PC-3 (cell line): ENCODE measurements at regions not wholly inside any gene's neighbourhood (a gene's known extent, or its start where the extent isn't known, plus 50 kb on each side); places are given as distances from the start of the nearest gene placed in this dataset.

Experiments
- ATAC-seq: fragments of 200-7000 bp; cut with Tn5 transposase; 2 replicates; pipeline ENCODE4 v1.9.1; 2020; ENCODE audit warnings: mild to moderate bottlenecking, moderate library complexity
- BruUV-seq: library from RNA; stranded (reverse); fragments of 400-500 nt; replicated peaks from 2 replicates; lab custom pipeline; 2021; lab: Mats Ljungman, UMichigan
- CTCF ChIA-PET: fragments of 300-600 bp; sonication (Branson Sonifier 250); formaldehyde crosslinking; loops from one replicate; lab custom pipeline; 2022; ENCODE audit warnings: antibody characterized with exemption; lab: Charles Lee
- POLR2A ChIA-PET: fragments of 300-600 bp; sonication (Branson Sonifier 250); formaldehyde crosslinking; loops from one replicate; lab custom pipeline; 2022; ENCODE audit warnings: antibody characterized with exemption; ENCODE audit not compliant: unreplicated experiment; lab: Charles Lee
- DNase-seq: peaks from one replicate; pipeline ENCODE4 v3.0.0-alpha.2; 2015
- H2AFZ ChIP-seq: fragments of 300-600 bp; sonication (generic); 2 replicates; pipeline ENCODE4 v1.6.0; 2016; ENCODE audit warnings: antibody characterized with exemption, low read length
- H3F3A ChIP-seq: fragments of 300-600 bp; sonication (generic); one replicate; pipeline ENCODE4 v1.6.0; 2017; ENCODE audit warnings: antibody characterized with exemption, low read length, control low read depth, mild to moderate bottlenecking; ENCODE audit not compliant: unreplicated experiment
- H3K27ac ChIP-seq: fragments of 300-600 bp; sonication (generic); 2 replicates; pipeline ENCODE4 v1.5.1; 2016; ENCODE audit warnings: mild to moderate bottlenecking, low read length
- H3K27me3 ChIP-seq: fragments of 300-600 bp; sonication (generic); 2 replicates; pipeline ENCODE4 v1.6.1; 2016; ENCODE audit warnings: low read length, mixed read lengths
- H3K36me3 ChIP-seq: fragments of 300-600 bp; sonication (generic); 2 replicates; pipeline ENCODE4 v1.6.1; 2016; ENCODE audit warnings: low read depth, mixed run types, low read length, mixed read lengths
- H3K4me1 ChIP-seq: fragments of 300-600 bp; sonication (generic); 2 replicates; pipeline ENCODE4 v1.5.1; 2016; ENCODE audit warnings: low read length; ENCODE audit not compliant: insufficient read depth
- H3K4me2 ChIP-seq: fragments of 300-600 bp; sonication (generic); 2 replicates; pipeline ENCODE4 v1.6.0; 2016; ENCODE audit warnings: low read length
- H3K4me3 ChIP-seq: fragments of 300-600 bp; sonication (generic); 2 replicates; pipeline ENCODE4 v1.5.1; 2016; ENCODE audit warnings: mild to moderate bottlenecking, low read length, mixed read lengths
- H3K79me2 ChIP-seq: fragments of 300-600 bp; sonication (generic); 2 replicates; pipeline ENCODE4 v1.6.1; 2017; ENCODE audit warnings: low read length, mixed read lengths
- H3K9ac ChIP-seq: fragments of 300-600 bp; sonication (generic); 2 replicates; pipeline ENCODE4 v1.6.0; 2016; ENCODE audit warnings: mild to moderate bottlenecking, low read length
- H3K9me2 ChIP-seq: fragments of 300-600 bp; sonication (generic); replicated peaks from 2 replicates; pipeline ENCODE4 v1.6.1; 2016; ENCODE audit warnings: mixed run types, low read length, mixed read lengths
- H3K9me3 ChIP-seq: fragments of 300-600 bp; sonication (generic); 2 replicates; pipeline ENCODE4 v1.6.1; 2016; ENCODE audit warnings: low read length, mixed read lengths
- H4K20me1 ChIP-seq: fragments of 300-600 bp; sonication (generic); 2 replicates; pipeline ENCODE4 v1.6.1; 2016; ENCODE audit warnings: low read length, mixed read lengths
- EZH2 ChIP-seq: fragments of 300-600 bp; sonication (generic); IDR thresholded peaks from one replicate; pipeline ENCODE4 v1.6.1; 2017; ENCODE audit warnings: antibody characterized with exemption, mild to moderate bottlenecking, low read length; ENCODE audit not compliant: unreplicated experiment
- EZH2phosphoT487 ChIP-seq: fragments of 300-600 bp; sonication (generic); IDR thresholded peaks from 2 replicates; pipeline ENCODE4 v1.6.1; 2018; ENCODE audit warnings: mild to moderate bottlenecking, antibody characterized with exemption, low read length, borderline replicate concordance
- intact Hi-C: fragments of 100-400 bp; cut with micrococcal nuclease; formaldehyde crosslinking; loops from 2 replicates; pipeline ENCODE4 v1.9.0; 2023
- TF ChIP-seq, protein P1 (sequence below): fragments of 300-600 bp; sonication (generic); conservative IDR thresholded peaks from 2 replicates; pipeline ENCODE4 v1.5.1; 2017; ENCODE audit warnings: antibody characterized with exemption, low read depth, mild to moderate bottlenecking, low read length

DNA sequence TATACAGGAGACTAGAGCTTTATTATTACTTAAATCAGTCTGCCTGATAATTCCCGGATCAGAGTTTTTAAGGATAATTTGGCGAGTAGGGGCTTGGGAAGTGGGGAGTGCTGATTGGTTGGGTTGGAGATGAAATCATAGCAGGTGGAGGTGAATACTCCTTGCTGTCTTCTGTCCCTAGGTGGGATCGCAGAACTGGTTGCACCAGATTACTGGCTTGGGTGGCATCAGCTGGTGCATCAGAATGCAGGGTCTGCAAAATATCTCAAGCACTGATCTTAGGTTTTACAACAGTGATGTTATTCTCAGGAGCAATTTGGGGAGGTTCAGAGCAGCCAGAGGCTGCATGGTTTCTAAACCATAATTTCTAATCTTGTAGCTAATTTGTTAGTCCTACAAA is 68.1 kb downstream of the KIF4B start:
- no peaks in the 10 kb centered on the region for H3K9me2 ChIP-seq
- H3K79me2 ChIP-seq = no peaks in the 10 kb centered on the region
- H4K20me1 ChIP-seq = no peaks in the 10 kb centered on the region
- no peak overlapping the region for H2AFZ ChIP-seq
- BruUV-seq = no TSS peak
- ATAC-seq (no peak), DNase-seq (no peak)
- H3K9ac ChIP-seq = no peak overlapping the region
- H3K9me3 ChIP-seq = no peaks in the 10 kb centered on the region
- H3K27me3 ChIP-seq = 0 out of 2 replicates have a peak, but pooled peaks cover 4% of the 10 kb centered on the region
- H3K4me2 ChIP-seq = no peak overlapping the region
- no peak overlapping the region for H3K4me3 ChIP-seq
- TF ChIP-seq EZH2phosphoT487 = no peak
- TF ChIP-seq, protein P1, sequence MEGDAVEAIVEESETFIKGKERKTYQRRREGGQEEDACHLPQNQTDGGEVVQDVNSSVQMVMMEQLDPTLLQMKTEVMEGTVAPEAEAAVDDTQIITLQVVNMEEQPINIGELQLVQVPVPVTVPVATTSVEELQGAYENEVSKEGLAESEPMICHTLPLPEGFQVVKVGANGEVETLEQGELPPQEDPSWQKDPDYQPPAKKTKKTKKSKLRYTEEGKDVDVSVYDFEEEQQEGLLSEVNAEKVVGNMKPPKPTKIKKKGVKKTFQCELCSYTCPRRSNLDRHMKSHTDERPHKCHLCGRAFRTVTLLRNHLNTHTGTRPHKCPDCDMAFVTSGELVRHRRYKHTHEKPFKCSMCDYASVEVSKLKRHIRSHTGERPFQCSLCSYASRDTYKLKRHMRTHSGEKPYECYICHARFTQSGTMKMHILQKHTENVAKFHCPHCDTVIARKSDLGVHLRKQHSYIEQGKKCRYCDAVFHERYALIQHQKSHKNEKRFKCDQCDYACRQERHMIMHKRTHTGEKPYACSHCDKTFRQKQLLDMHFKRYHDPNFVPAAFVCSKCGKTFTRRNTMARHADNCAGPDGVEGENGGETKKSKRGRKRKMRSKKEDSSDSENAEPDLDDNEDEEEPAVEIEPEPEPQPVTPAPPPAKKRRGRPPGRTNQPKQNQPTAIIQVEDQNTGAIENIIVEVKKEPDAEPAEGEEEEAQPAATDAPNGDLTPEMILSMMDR = no peak
- TF ChIP-seq EZH2 = no peak
- no peak overlapping the region for H3K27ac ChIP-seq
- no peaks in the 10 kb centered on the region for H3K36me3 ChIP-seq
- intact Hi-C loops = no loop called here
- no peaks in the 10 kb centered on the region for H3K4me1 ChIP-seq
- ChIA-PET POLR2A (no interaction called here), CTCF (no interaction called here)
- H3F3A ChIP-seq = no peaks in the 10 kb centered on the region

DNA sequence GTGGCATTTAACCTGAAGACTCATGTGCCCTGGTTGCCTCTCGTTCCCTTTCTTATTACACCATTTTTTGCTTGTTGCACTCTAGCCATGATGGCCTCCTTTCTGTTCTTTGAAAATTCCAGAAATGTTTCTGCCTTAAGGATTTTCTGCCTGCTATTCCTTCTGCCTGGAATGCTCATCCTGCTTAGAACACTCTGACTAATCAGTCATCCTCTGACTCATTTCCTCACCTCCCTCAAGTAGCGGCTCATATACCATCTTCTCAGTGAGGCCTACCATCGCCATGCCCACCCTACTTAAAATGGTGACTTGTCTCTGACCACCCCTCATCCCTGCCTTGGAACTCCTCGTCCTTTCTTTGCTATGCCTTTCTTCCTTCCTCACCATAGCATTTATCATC is 68.8 kb downstream of the KIF4B start:
- ATAC-seq (peak; percentile 70), DNase-seq (peak; percentile 21)
- TF ChIP-seq EZH2 (no peak), EZH2phosphoT487 (no peak)
- TF ChIP-seq, protein P1 = no peak
- Histone ChIP-seq H3K79me2 (no peaks in the 10 kb centered on the region), H4K20me1 (no peaks in the 10 kb centered on the region), H3F3A (no peaks in the 10 kb centered on the region), H3K4me2 (no peak overlapping the region), H3K4me1 (no peaks in the 10 kb centered on the region), H2AFZ (no peak overlapping the region), H3K27ac (no peak overlapping the region), H3K9me2 (no peaks in the 10 kb centered on the region), H3K27me3 (0 out of 2 replicates have a peak, but pooled peaks cover 4% of the 10 kb centered on the region), H3K9ac (no peak overlapping the region), H3K9me3 (no peaks in the 10 kb centered on the region), H3K36me3 (no peaks in the 10 kb centered on the region), H3K4me3 (no peak overlapping the region)
- ChIA-PET CTCF (no interaction called here), POLR2A (no interaction called here)
- intact Hi-C loops = no loop called here
- no TSS peak for BruUV-seq

DNA sequence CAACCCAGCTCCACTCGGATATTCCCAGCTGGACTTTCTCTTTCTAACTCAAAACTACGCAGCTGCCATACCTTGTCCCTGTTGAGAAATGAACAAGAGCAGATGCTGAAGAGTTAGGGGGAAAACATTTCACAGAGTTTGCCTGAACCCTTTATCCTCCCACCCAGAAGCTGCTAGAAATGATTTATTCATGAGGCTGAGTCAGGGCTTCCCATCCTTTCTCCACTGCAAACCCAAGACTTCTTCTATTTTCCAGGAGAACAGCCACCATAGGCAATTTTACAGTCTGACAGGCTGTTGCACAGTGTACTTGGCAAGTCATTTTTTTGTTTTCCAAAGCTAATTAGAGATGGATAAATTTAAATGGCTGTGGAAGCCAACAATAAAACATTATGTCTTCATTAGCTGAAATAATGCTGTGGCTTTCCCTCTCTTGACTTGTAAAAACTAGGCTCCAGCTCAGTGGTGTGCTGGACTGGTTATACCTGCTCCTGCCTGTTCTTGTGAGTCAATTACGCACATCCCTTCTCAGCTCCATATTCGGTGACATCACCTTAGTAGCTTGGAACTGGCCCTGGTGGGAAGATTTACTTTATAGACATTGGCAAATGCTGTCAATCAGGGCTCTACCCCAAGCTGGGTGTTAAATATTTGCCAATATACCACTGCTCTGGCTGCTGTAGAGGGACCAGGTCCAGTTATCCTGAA is 71.9 kb downstream of the KIF4B start:
- Histone ChIP-seq H3K9ac (no peak overlapping the region), H3K36me3 (no peaks in the 10 kb centered on the region), H3K27ac (no peak overlapping the region), H3K4me2 (no peak overlapping the region), H3K9me3 (no peaks in the 10 kb centered on the region), H3K4me1 (no peaks in the 10 kb centered on the region), H3K4me3 (no peak overlapping the region), H3K9me2 (no peaks in the 10 kb centered on the region), H3K79me2 (no peaks in the 10 kb centered on the region), H2AFZ (no peak overlapping the region), H3F3A (no peaks in the 10 kb centered on the region), H4K20me1 (no peaks in the 10 kb centered on the region), H3K27me3 (0 out of 2 replicates have a peak, but pooled peaks cover 4% of the 10 kb centered on the region)
- intact Hi-C loops = no loop called here
- BruUV-seq = no TSS peak
- TF ChIP-seq, protein P1 = no peak
- CTCF ChIA-PET = no interaction called here
- ATAC-seq (no peak), DNase-seq (peak; percentile 25)
- POLR2A ChIA-PET = no interaction called here
